ENCODE measurements at regions not wholly inside any gene's neighbourhood (a gene's known extent, or its start where the extent isn't known, plus 50 kb on each side); places are given as distances from the start of the nearest gene placed in this dataset.

- TF ChIP-seq, protein P1, sequence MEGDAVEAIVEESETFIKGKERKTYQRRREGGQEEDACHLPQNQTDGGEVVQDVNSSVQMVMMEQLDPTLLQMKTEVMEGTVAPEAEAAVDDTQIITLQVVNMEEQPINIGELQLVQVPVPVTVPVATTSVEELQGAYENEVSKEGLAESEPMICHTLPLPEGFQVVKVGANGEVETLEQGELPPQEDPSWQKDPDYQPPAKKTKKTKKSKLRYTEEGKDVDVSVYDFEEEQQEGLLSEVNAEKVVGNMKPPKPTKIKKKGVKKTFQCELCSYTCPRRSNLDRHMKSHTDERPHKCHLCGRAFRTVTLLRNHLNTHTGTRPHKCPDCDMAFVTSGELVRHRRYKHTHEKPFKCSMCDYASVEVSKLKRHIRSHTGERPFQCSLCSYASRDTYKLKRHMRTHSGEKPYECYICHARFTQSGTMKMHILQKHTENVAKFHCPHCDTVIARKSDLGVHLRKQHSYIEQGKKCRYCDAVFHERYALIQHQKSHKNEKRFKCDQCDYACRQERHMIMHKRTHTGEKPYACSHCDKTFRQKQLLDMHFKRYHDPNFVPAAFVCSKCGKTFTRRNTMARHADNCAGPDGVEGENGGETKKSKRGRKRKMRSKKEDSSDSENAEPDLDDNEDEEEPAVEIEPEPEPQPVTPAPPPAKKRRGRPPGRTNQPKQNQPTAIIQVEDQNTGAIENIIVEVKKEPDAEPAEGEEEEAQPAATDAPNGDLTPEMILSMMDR (IDR thresholded peaks at IDR 0.05; ENCODE audit: low read length), result no peak
- no peak for TF ChIP-seq EZH2 (IDR thresholded peaks at IDR 0.05; ENCODE audit: borderline replicate concordance, low read length)
Measured at GRCh38 chr11:116492600-116492999, 280.2 kb downstream of the BUD13 start.

Data from OCI-LY1 (cell line).